OCI-LY7 (cell line): ENCODE measurements at regions not wholly inside any gene's neighbourhood (a gene's known extent, or its start where the extent isn't known, plus 50 kb on each side); places are given as distances from the start of the nearest gene placed in this dataset.

Source experiments
- BruUV-seq: library from RNA; stranded (reverse); fragments of 400-500 nt; replicated peaks from 2 replicates; lab custom pipeline; 2021; lab: Mats Ljungman, UMichigan
- CTCF ChIA-PET: fragments of 300-600 bp; sonication (Branson Sonifier 250); formaldehyde crosslinking; loops from one replicate; lab custom pipeline; 2022; ENCODE audit warnings: antibody characterized with exemption; ENCODE audit not compliant: unreplicated experiment; lab: Charles Lee
- POLR2A ChIA-PET: fragments of 300-600 bp; sonication (Branson Sonifier 250); formaldehyde crosslinking; loops from one replicate; lab custom pipeline; 2022; ENCODE audit warnings: antibody characterized with exemption; lab: Charles Lee
- DNase-seq: peaks from one replicate; pipeline ENCODE4 v3.0.0-alpha.2; 2015; ENCODE audit warnings: low spot score
- H2AFZ ChIP-seq: fragments of 200-600 bp; sonication (generic), shearing (Covaris generic); 2 replicates; pipeline ENCODE4 v1.6.1; 2014; ENCODE audit warnings: mild to moderate bottlenecking, antibody characterized with exemption, low read length, moderate library complexity
- H3K27ac ChIP-seq: fragments of 200-600 bp; sonication (generic); 2 replicates; pipeline ENCODE4 v1.5.1; 2014; ENCODE audit warnings: mixed run types, low read depth, mild to moderate bottlenecking, moderate library complexity, low read length, inconsistent platforms; ENCODE audit not compliant: poor library complexity, severe bottlenecking
- H3K36me3 ChIP-seq: fragments of 200-600 bp; sonication (generic); 2 replicates; pipeline ENCODE4 v1.6.1; 2014; ENCODE audit warnings: mild to moderate bottlenecking, antibody characterized with exemption, low read length, moderate library complexity, mixed read lengths; ENCODE audit not compliant: insufficient read depth
- H3K4me1 ChIP-seq: fragments of 200-600 bp; sonication (generic); 2 replicates; pipeline ENCODE4 v1.5.1; 2014; ENCODE audit warnings: mild to moderate bottlenecking, low read length; ENCODE audit not compliant: insufficient read depth, poor library complexity, severe bottlenecking
- H3K4me2 ChIP-seq: fragments of 200-600 bp; sonication (generic); 2 replicates; pipeline ENCODE4 v1.6.1; 2014; ENCODE audit warnings: mild to moderate bottlenecking, low read length
- H3K4me3 ChIP-seq: fragments of 200-600 bp; sonication (generic); 2 replicates; pipeline ENCODE4 v1.5.1; 2014; ENCODE audit warnings: mild to moderate bottlenecking, low read depth, low read length; ENCODE audit not compliant: poor library complexity, severe bottlenecking
- H3K79me2 ChIP-seq: fragments of 200-600 bp; sonication (generic); 2 replicates; pipeline ENCODE4 v1.6.1; 2016; ENCODE audit warnings: low read depth, mild to moderate bottlenecking, low read length, moderate library complexity, mixed read lengths; ENCODE audit not compliant: insufficient read depth
- H3K9me2 ChIP-seq: fragments of 200-600 bp; sonication (generic); 2 replicates; pipeline ENCODE4 v1.6.1; 2016; ENCODE audit warnings: mild to moderate bottlenecking, low read length, mixed read lengths; ENCODE audit not compliant: insufficient read depth
- H3K9me3 ChIP-seq: fragments of 200-600 bp; sonication (generic); 2 replicates; pipeline ENCODE4 v1.6.1; 2014; ENCODE audit warnings: mild to moderate bottlenecking, mixed run types, low read length, mixed read lengths
- H4K20me1 ChIP-seq: fragments of 200-600 bp; sonication (generic); 2 replicates; pipeline ENCODE4 v1.6.1; 2014; ENCODE audit warnings: mild to moderate bottlenecking, antibody characterized with exemption, low read length, moderate library complexity, mixed read lengths; ENCODE audit not compliant: insufficient read depth
- EZH2phosphoT487 ChIP-seq: fragments of 200-600 bp; sonication (generic); IDR thresholded peaks from 2 replicates; pipeline ENCODE4 v1.6.1; 2018; ENCODE audit warnings: low read depth, borderline replicate concordance, mild to moderate bottlenecking, mixed run types, antibody characterized with exemption, low read length, moderate library complexity, mixed read lengths
- intact Hi-C: fragments of 100-400 bp; cut with micrococcal nuclease; formaldehyde crosslinking; loops from one replicate; pipeline ENCODE4 v1.10.0; 2022; ENCODE audit not compliant: unreplicated experiment
- TF ChIP-seq, protein P1 (sequence below): fragments of 200-600 bp; sonication (generic); conservative IDR thresholded peaks from 2 replicates; pipeline ENCODE4 v1.5.1; 2014; ENCODE audit warnings: mild to moderate bottlenecking, antibody characterized with exemption, low read length, moderate library complexity, mixed read lengths

DNA sequence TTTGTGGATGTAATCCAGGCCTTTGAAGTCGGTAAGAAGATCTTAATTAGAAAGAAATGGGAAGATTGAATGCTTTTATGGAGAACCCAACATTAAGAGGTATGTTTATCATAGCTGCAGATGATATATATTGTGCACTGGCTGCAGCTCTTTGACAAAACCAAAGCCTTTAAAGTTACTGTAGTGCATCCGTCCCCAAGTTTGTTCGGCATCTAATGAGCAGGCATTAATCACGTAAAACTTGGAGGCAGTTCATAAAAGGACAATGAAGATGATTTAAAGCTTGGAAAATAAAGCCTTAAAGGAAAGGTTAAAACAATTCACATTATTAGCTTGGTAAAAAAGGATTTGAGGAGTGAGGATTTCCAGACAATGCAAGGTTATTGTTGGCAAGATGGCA, 150.8 kb upstream of the ARX start:
- ChIA-PET CTCF (no interaction called here), POLR2A (interaction anchor here (0.6 kb wide), 1 partner anchor 1644 kb away, joined by 3 read pairs; no protein-coding TSS in a partner anchor)
- Histone ChIP-seq H3K4me2 (no peak overlapping the region), H3K4me3 (no peak overlapping the region), H3K4me1 (no peaks in the 10 kb centered on the region), H3K27ac (no peak overlapping the region), H4K20me1 (no peaks in the 10 kb centered on the region), H2AFZ (no peak overlapping the region), H3K9me3 (no peaks in the 10 kb centered on the region), H3K9me2 (no peaks in the 10 kb centered on the region), H3K79me2 (no peaks in the 10 kb centered on the region), H3K36me3 (no peaks in the 10 kb centered on the region)
- no TSS peak for BruUV-seq
- intact Hi-C loops, result no loop called here
- no peak for DNase-seq
- TF ChIP-seq EZH2phosphoT487, result no peak
- TF ChIP-seq, protein P1, sequence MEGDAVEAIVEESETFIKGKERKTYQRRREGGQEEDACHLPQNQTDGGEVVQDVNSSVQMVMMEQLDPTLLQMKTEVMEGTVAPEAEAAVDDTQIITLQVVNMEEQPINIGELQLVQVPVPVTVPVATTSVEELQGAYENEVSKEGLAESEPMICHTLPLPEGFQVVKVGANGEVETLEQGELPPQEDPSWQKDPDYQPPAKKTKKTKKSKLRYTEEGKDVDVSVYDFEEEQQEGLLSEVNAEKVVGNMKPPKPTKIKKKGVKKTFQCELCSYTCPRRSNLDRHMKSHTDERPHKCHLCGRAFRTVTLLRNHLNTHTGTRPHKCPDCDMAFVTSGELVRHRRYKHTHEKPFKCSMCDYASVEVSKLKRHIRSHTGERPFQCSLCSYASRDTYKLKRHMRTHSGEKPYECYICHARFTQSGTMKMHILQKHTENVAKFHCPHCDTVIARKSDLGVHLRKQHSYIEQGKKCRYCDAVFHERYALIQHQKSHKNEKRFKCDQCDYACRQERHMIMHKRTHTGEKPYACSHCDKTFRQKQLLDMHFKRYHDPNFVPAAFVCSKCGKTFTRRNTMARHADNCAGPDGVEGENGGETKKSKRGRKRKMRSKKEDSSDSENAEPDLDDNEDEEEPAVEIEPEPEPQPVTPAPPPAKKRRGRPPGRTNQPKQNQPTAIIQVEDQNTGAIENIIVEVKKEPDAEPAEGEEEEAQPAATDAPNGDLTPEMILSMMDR, result no peak

DNA sequence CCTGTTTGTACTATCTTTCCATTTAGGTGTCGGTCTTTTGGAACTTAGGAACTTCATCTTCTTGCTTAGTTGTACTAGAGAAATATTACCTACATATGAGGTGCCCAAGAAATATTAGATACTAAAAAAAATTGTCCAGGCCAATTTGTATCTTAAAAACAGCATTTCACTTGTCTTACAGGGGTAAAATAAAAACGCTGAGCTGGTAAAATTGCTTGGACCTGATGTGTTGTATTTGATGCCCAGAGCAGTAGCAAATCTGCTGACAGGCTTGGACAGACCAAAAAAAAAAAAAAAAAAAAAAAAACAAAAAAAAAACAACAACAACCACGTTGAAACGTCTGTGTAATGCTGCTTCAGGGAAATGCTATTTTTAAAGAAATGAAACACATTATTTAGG, 150.4 kb upstream of the ARX start:
- H3K4me1 ChIP-seq, result no peaks in the 10 kb centered on the region
- intact Hi-C loops, result no loop called here
- H3K79me2 ChIP-seq, result no peaks in the 10 kb centered on the region
- H2AFZ ChIP-seq, result no peak overlapping the region
- H3K27ac ChIP-seq, result no peak overlapping the region
- BruUV-seq, result no TSS peak
- no peak overlapping the region for H3K4me2 ChIP-seq
- H3K9me3 ChIP-seq, result no peaks in the 10 kb centered on the region
- ChIA-PET POLR2A (interaction anchor here (0.6 kb wide), 1 partner anchor 1644 kb away, joined by 3 read pairs; no protein-coding TSS in a partner anchor), CTCF (no interaction called here)
- H3K4me3 ChIP-seq, result no peak overlapping the region
- TF ChIP-seq, protein P1, result no peak
- no peak for TF ChIP-seq EZH2phosphoT487
- no peak for DNase-seq
- H4K20me1 ChIP-seq, result no peaks in the 10 kb centered on the region
- no peaks in the 10 kb centered on the region for H3K9me2 ChIP-seq
- H3K36me3 ChIP-seq, result no peaks in the 10 kb centered on the region

DNA sequence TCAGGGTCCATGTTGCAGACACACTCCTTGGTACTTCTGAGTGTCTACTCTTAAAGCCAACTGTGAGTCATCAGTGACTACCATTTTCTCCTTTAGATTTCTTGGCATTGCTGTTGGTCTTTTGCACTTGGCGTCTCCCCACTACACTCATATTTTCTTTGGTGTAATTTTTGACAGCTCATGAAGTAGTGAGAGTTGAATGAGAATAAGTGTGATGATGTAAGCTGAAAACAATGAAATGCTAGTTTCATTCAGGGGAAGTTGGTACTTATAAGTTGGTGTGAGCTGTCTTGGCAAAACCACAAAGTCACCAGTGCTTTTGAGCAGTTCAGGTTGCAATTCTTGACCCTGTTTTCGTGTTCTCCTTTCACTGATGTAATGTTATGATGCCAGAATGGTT, 142.9 kb upstream of the ARX start:
- Histone ChIP-seq H4K20me1 (no peaks in the 10 kb centered on the region), H3K9me3 (no peaks in the 10 kb centered on the region), H3K36me3 (no peaks in the 10 kb centered on the region), H2AFZ (no peak overlapping the region), H3K27ac (no peak overlapping the region), H3K4me3 (no peak overlapping the region), H3K79me2 (no peaks in the 10 kb centered on the region), H3K9me2 (no peaks in the 10 kb centered on the region), H3K4me1 (no peaks in the 10 kb centered on the region), H3K4me2 (no peak overlapping the region)
- DNase-seq, result no peak
- POLR2A ChIA-PET, result no interaction called here
- no TSS peak for BruUV-seq
- intact Hi-C loops, result no loop called here
- CTCF ChIA-PET, result no interaction called here
- TF ChIP-seq, protein P1, result no peak
- no peak for TF ChIP-seq EZH2phosphoT487
